Mesenchymal stem cell (in vitro differentiated cells and primary cell): ENCODE measurements at regions not wholly inside any gene's neighbourhood (a gene's known extent, or its start where the extent isn't known, plus 50 kb on each side); places are given as distances from the start of the nearest gene placed in this dataset.

Experiments
- DNase-seq: peaks from one replicate; pipeline ENCODE4 v3.0.0-alpha.2; 2013
- H2AFZ ChIP-seq: one replicate; pipeline ENCODE4 v1.6.1; 2013; ENCODE audit warnings: low read depth, mild to moderate bottlenecking, control low read depth, inconsistent platforms, low read length, moderate library complexity
- H2AK5ac ChIP-seq: 2 replicates; pipeline ENCODE4 v1.6.1; 2013; ENCODE audit warnings: low read length, moderate library complexity, mild to moderate bottlenecking, inconsistent platforms; ENCODE audit not compliant: severe bottlenecking
- H2BK120ac ChIP-seq: one replicate; pipeline ENCODE4 v1.6.1; 2013; ENCODE audit warnings: low read depth, mild to moderate bottlenecking, inconsistent platforms, low read length, moderate library complexity
- H2BK12ac ChIP-seq, 2 experiments: one replicate each; pipeline ENCODE4 v1.6.1; 2013; ENCODE audit warnings: inconsistent platforms in 2 of 2, low read length in 2 of 2, mild to moderate bottlenecking in 2 of 2, moderate library complexity in 2 of 2, control low read depth in 1 of 2
- H2BK15ac ChIP-seq: one replicate; pipeline ENCODE4 v1.6.1; 2013; ENCODE audit warnings: mild to moderate bottlenecking, low read depth, inconsistent platforms; ENCODE audit not compliant: poor library complexity, severe bottlenecking
- H2BK5ac ChIP-seq: 2 replicates; pipeline ENCODE4 v1.6.1; 2013; ENCODE audit warnings: low read depth, mild to moderate bottlenecking, low read length, control low read depth, inconsistent platforms; ENCODE audit not compliant: poor library complexity, severe bottlenecking
- H3K14ac ChIP-seq, 2 experiments: one replicate each; pipeline ENCODE4 v1.6.1; 2013; ENCODE audit warnings: inconsistent platforms in 2 of 2, low read length in 2 of 2, control low read depth in 1 of 2, mild to moderate bottlenecking in 1 of 2, moderate library complexity in 1 of 2
- H3K18ac ChIP-seq, 2 experiments: one replicate each; pipeline ENCODE4 v1.6.1; 2013; ENCODE audit warnings: inconsistent platforms in 2 of 2, low read length in 2 of 2, control low read depth in 1 of 2, low read depth in 1 of 2, mild to moderate bottlenecking in 1 of 2
- H3K23ac ChIP-seq, 2 experiments: one replicate each; pipeline ENCODE4 v1.6.1; 2013; ENCODE audit warnings: inconsistent platforms in 2 of 2, low read length in 2 of 2, mild to moderate bottlenecking in 2 of 2, moderate library complexity in 2 of 2, control low read depth in 1 of 2
- H3K27ac ChIP-seq: 2 replicates; pipeline ENCODE4 v1.5.1; 2013; ENCODE audit warnings: mild to moderate bottlenecking, moderate library complexity, low read length, control low read depth, inconsistent platforms; ENCODE audit not compliant: poor library complexity, severe bottlenecking
- H3K27me3 ChIP-seq, 2 experiments: 2 replicates each; pipeline versions ENCODE4 v1.6.1 to v1.7.0; 2013; ENCODE audit warnings: low read length in 2 of 2, mild to moderate bottlenecking in 2 of 2, moderate library complexity in 2 of 2, control low read depth in 1 of 2, inconsistent platforms in 1 of 2; ENCODE audit not compliant: control insufficient read depth in 1 of 2, insufficient read depth in 1 of 2
- H3K36me3 ChIP-seq, 2 experiments: 2 replicates each; pipeline versions ENCODE4 v1.6.1 to v1.7.0; 2013; ENCODE audit warnings: low read length in 2 of 2, control low read depth in 1 of 2, inconsistent platforms in 1 of 2, low read depth in 1 of 2, mild to moderate bottlenecking in 1 of 2; ENCODE audit not compliant: insufficient read depth in 2 of 2, control insufficient read depth in 1 of 2
- H3K4ac ChIP-seq, 2 experiments: one replicate each; pipeline ENCODE4 v1.6.1; 2013; ENCODE audit warnings: inconsistent platforms in 2 of 2, low read length in 2 of 2, mild to moderate bottlenecking in 2 of 2, moderate library complexity in 2 of 2, control low read depth in 1 of 2, low read depth in 1 of 2
- H3K4me1 ChIP-seq: 2 replicates; pipeline ENCODE4 v1.6.1; 2013; ENCODE audit warnings: low read depth, low read length, control low read depth; ENCODE audit not compliant: control insufficient read depth, insufficient read depth
- H3K4me2 ChIP-seq: 2 replicates; pipeline ENCODE4 v1.6.1; 2013; ENCODE audit warnings: low read length, mild to moderate bottlenecking, inconsistent platforms; ENCODE audit not compliant: poor library complexity, severe bottlenecking
- H3K4me3 ChIP-seq, 2 experiments: 2 replicates each; pipeline versions ENCODE4 v1.5.1 to v1.7.0; 2013; ENCODE audit warnings: low read length in 2 of 2, mild to moderate bottlenecking in 2 of 2, control low read depth in 1 of 2, low read depth in 1 of 2; ENCODE audit not compliant: insufficient read depth in 1 of 2
- H3K79me1 ChIP-seq: replicated peaks from 2 replicates; pipeline ENCODE4 v1.6.1; 2013; ENCODE audit warnings: mild to moderate bottlenecking, control low read depth, low read length, inconsistent platforms; ENCODE audit not compliant: poor library complexity, severe bottlenecking
- H3K9ac ChIP-seq: 2 replicates; pipeline ENCODE4 v1.7.0; 2013; ENCODE audit warnings: mild to moderate bottlenecking, low read length, moderate library complexity
- H3K9me3 ChIP-seq: 2 replicates; pipeline ENCODE4 v1.7.0; 2013; ENCODE audit warnings: mild to moderate bottlenecking, low read length; ENCODE audit not compliant: control insufficient read depth
- H4K8ac ChIP-seq: one replicate; pipeline ENCODE4 v1.6.1; 2013; ENCODE audit warnings: inconsistent platforms, mild to moderate bottlenecking, low read length, moderate library complexity
- H4K91ac ChIP-seq: one replicate; pipeline ENCODE4 v1.6.1; 2013; ENCODE audit warnings: mild to moderate bottlenecking, low read length, inconsistent platforms
- WGBS: methylation state at CpG from one replicate; pipeline ENCODE4 v1.1.7; 2013; ENCODE audit warnings: mixed read lengths; 5-methylcytosine and 5-hydroxymethylcytosine counted together

GRCh38 chr5:159402856-159403255 is 72.6 kb upstream of the IL12B start:
- Histone ChIP-seq H3K79me1 (no peaks in the 10 kb centered on the region), H2AFZ (no peak overlapping the region), H3K9ac (no peak overlapping the region), H3K9me3 (no peaks in the 10 kb centered on the region), H2BK5ac (no peak overlapping the region), H3K18ac (no peak overlapping the region), H3K27me3 (peaks cover 0 to 63% of the 10 kb centered on the region in 2 experiments), H3K4me1 (no peaks in the 10 kb centered on the region), H3K27ac (no peak overlapping the region), H2BK120ac (no peak overlapping the region), H3K36me3 (no peaks in the 10 kb centered on the region), H3K23ac (no peak overlapping the region), H2BK15ac (no peak overlapping the region), H3K14ac (no peak overlapping the region), H4K91ac (no peak overlapping the region), H3K4me2 (no peak overlapping the region), H4K8ac (no peak overlapping the region), H3K4ac (no peak overlapping the region), H2AK5ac (no peak overlapping the region), H2BK12ac (no peak overlapping the region), H3K4me3 (no peak overlapping the region)
- DNase-seq = no peak
- 90% methylated on average over 5 of the region's 5 CpGs for WGBS

GRCh38 chr5:159403906-159404681 is 73.8 kb upstream of the IL12B start:
- Histone ChIP-seq H3K4ac (no peak overlapping the region), H3K27me3 (peaks cover 0 to 62% of the 10 kb centered on the region in 2 experiments), H2BK5ac (no peak overlapping the region), H2BK12ac (no peak overlapping the region), H3K36me3 (no peaks in the 10 kb centered on the region), H3K9me3 (no peaks in the 10 kb centered on the region), H2AFZ (no peak overlapping the region), H3K4me3 (no peak overlapping the region), H3K79me1 (no peaks in the 10 kb centered on the region), H3K4me2 (no peak overlapping the region), H4K8ac (no peak overlapping the region), H3K4me1 (no peaks in the 10 kb centered on the region), H2BK120ac (no peak overlapping the region), H3K18ac (no peak overlapping the region), H3K23ac (no peak overlapping the region), H3K9ac (no peak overlapping the region), H3K14ac (no peak overlapping the region), H4K91ac (no peak overlapping the region), H3K27ac (no peak overlapping the region), H2AK5ac (no peak overlapping the region), H2BK15ac (no peak overlapping the region)
- 76% methylated on average over 6 of the region's 6 CpGs for WGBS
- DNase-seq = no peak

- Histone ChIP-seq H2BK5ac (no peak overlapping the region), H3K4me3 (no peak overlapping the region), H4K8ac (no peak overlapping the region), H3K9me3 (no peaks in the 10 kb centered on the region), H3K79me1 (no peaks in the 10 kb centered on the region), H3K14ac (no peak overlapping the region), H2BK15ac (no peak overlapping the region), H2BK120ac (no peak overlapping the region), H3K27me3 (peaks cover 0 to 60% of the 10 kb centered on the region in 2 experiments), H3K23ac (no peak overlapping the region), H2AFZ (no peak overlapping the region), H3K4ac (no peak overlapping the region), H3K36me3 (no peaks in the 10 kb centered on the region), H4K91ac (no peak overlapping the region), H2BK12ac (no peak overlapping the region), H3K9ac (no peak overlapping the region), H3K4me2 (no peak overlapping the region), H2AK5ac (no peak overlapping the region), H3K18ac (no peak overlapping the region), H3K4me1 (no peaks in the 10 kb centered on the region), H3K27ac (no peak overlapping the region)
- 66% methylated on average over 5 of the region's 5 CpGs for WGBS
- DNase-seq = no peak
Measured at GRCh38 chr5:159405611-159406031, 75.3 kb upstream of the IL12B start.

GRCh38 chr5:159406571-159406970 is 76.3 kb upstream of the IL12B start:
- H3K4ac ChIP-seq = no peak overlapping the region
- no peak for DNase-seq
- 67% methylated on average over 1 of the region's 3 CpGs for WGBS
- H3K14ac ChIP-seq = no peak overlapping the region
- no peak overlapping the region for H2BK5ac ChIP-seq
- no peak overlapping the region for H4K8ac ChIP-seq
- no peaks in the 10 kb centered on the region for H3K36me3 ChIP-seq
- no peak overlapping the region for H3K27ac ChIP-seq
- H3K9me3 ChIP-seq = no peaks in the 10 kb centered on the region
- no peak overlapping the region for H3K9ac ChIP-seq
- no peak overlapping the region for H2AK5ac ChIP-seq
- H3K79me1 ChIP-seq = no peaks in the 10 kb centered on the region
- no peak overlapping the region for H2BK15ac ChIP-seq
- H4K91ac ChIP-seq = no peak overlapping the region
- H3K27me3 ChIP-seq = peaks cover 0 to 65% of the 10 kb centered on the region in 2 experiments
- H3K4me2 ChIP-seq = no peak overlapping the region
- H3K18ac ChIP-seq = no peak overlapping the region
- no peak overlapping the region for H2BK12ac ChIP-seq
- H3K23ac ChIP-seq = no peak overlapping the region
- no peak overlapping the region for H2BK120ac ChIP-seq
- H3K4me1 ChIP-seq = no peaks in the 10 kb centered on the region
- no peak overlapping the region for H3K4me3 ChIP-seq
- H2AFZ ChIP-seq = no peak overlapping the region
